ENCODE measurements at regions not wholly inside any gene's neighbourhood (a gene's known extent, or its start where the extent isn't known, plus 50 kb on each side); places are given as distances from the start of the nearest gene placed in this dataset.

- no peak for TF ChIP-seq POLR2AphosphoS5 (IDR thresholded peaks at IDR 0.05; ENCODE audit: low read depth, low read length)
- TF ChIP-seq CTCF (IDR thresholded peaks at IDR 0.05) = no peak
- no peak for TF ChIP-seq SIN3A (IDR thresholded peaks at IDR 0.05; ENCODE audit: borderline replicate concordance, insufficient read depth, low read depth, low read length)
- TF ChIP-seq REST (IDR thresholded peaks at IDR 0.05; ENCODE audit: insufficient read depth in 1 of 2, low read depth in 2 of 2, low read length in 1 of 2) = no peak
Observed at GRCh38 chr11:79896258-79896657, 455.4 kb upstream of the TENM4 start.

All from Panc1 (cell line).